Neural crest cell (in vitro differentiated cells): ENCODE measurements at regions not wholly inside any gene's neighbourhood (a gene's known extent, or its start where the extent isn't known, plus 50 kb on each side); places are given as distances from the start of the nearest gene placed in this dataset.

Experiments used
- DNase-seq: peaks from one replicate; pipeline ENCODE4 v3.0.0; 2021; ENCODE audit warnings: low read depth, mixed read lengths, low spot score
- H3K27ac Mint-ChIP-seq: one replicate; pipeline ENCODE4 v1.8.0; 2021; ENCODE audit warnings: mild to moderate bottlenecking, mixed read lengths; ENCODE audit not compliant: unreplicated experiment
- H3K27me3 Mint-ChIP-seq: 2 replicates; pipeline ENCODE4 v1.8.0; 2021; ENCODE audit warnings: low read depth, mild to moderate bottlenecking, mixed read lengths
- H3K36me3 Mint-ChIP-seq: 2 replicates; pipeline ENCODE4 v1.8.0; 2021; ENCODE audit warnings: low read depth, mild to moderate bottlenecking, mixed read lengths
- H3K4me1 Mint-ChIP-seq: 2 replicates; pipeline ENCODE4 v1.8.0; 2021; ENCODE audit warnings: mixed read lengths
- H3K4me3 Mint-ChIP-seq: one replicate; pipeline ENCODE4 v1.8.0; 2021; ENCODE audit warnings: mild to moderate bottlenecking, mixed read lengths
- H3K9me3 Mint-ChIP-seq: 2 replicates; pipeline ENCODE4 v1.8.0; 2021; ENCODE audit warnings: mixed read lengths
- TF ChIP-seq, protein P1 (sequence below): fragments of 200-600 bp; sonication (generic); conservative IDR thresholded peaks from 2 replicates; pipeline ENCODE4 v1.5.0; 2021; ENCODE audit warnings: antibody characterized with exemption, mild to moderate bottlenecking

DNA sequence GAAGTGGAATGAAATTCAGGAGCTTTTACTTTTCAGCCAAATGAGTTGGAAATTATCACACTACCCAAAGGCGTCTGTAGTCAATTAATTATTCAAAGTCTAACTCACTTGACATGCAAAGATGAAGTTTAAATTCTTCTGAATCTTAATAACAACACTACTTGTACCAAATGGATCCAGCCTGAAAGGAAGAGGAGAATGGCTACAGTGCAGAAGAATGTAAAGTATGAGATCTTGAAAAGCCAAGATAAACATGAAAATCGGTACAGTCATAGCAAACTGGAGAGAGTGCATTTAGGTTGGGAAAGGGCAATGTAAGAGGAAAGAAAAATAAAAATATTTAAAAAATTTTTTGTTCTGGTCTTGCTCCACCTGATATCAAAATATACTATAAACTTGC is 195.5 kb downstream of the SIM1 start:
- DNase-seq, result no peak
- TF ChIP-seq, protein P1, sequence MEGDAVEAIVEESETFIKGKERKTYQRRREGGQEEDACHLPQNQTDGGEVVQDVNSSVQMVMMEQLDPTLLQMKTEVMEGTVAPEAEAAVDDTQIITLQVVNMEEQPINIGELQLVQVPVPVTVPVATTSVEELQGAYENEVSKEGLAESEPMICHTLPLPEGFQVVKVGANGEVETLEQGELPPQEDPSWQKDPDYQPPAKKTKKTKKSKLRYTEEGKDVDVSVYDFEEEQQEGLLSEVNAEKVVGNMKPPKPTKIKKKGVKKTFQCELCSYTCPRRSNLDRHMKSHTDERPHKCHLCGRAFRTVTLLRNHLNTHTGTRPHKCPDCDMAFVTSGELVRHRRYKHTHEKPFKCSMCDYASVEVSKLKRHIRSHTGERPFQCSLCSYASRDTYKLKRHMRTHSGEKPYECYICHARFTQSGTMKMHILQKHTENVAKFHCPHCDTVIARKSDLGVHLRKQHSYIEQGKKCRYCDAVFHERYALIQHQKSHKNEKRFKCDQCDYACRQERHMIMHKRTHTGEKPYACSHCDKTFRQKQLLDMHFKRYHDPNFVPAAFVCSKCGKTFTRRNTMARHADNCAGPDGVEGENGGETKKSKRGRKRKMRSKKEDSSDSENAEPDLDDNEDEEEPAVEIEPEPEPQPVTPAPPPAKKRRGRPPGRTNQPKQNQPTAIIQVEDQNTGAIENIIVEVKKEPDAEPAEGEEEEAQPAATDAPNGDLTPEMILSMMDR, result no peak
- Mint-ChIP-seq H3K4me1 (no peaks in the 10 kb centered on the region), H3K9me3 (no peaks in the 10 kb centered on the region), H3K27me3 (peaks cover 6% of the 10 kb centered on the region), H3K4me3 (no peak overlapping the region), H3K36me3 (no peaks in the 10 kb centered on the region), H3K27ac (no peak overlapping the region)

GRCh38 chr6:100268326-100268725 is 196.4 kb downstream of the SIM1 start:
- no peak overlapping the region for H3K27ac Mint-ChIP-seq

GRCh38 chr6:100267721-100268123 is 197.0 kb downstream of the SIM1 start:
- Mint-ChIP-seq H3K4me3 (no peak overlapping the region), H3K36me3 (no peaks in the 10 kb centered on the region), H3K27me3 (peaks cover 6% of the 10 kb centered on the region), H3K27ac (no peak overlapping the region), H3K4me1 (no peaks in the 10 kb centered on the region), H3K9me3 (no peaks in the 10 kb centered on the region)
- TF ChIP-seq, protein P1, result no peak
- DNase-seq, result no peak

More at GRCh38 chr6:100268326-100268725, 196.4 kb downstream of the SIM1 start:
- DNase-seq, result no peak
- Mint-ChIP-seq H3K27me3 (peaks cover 6% of the 10 kb centered on the region), H3K4me3 (no peak overlapping the region), H3K36me3 (no peaks in the 10 kb centered on the region), H3K4me1 (no peaks in the 10 kb centered on the region), H3K9me3 (no peaks in the 10 kb centered on the region)
- TF ChIP-seq, protein P1, result no peak

DNA sequence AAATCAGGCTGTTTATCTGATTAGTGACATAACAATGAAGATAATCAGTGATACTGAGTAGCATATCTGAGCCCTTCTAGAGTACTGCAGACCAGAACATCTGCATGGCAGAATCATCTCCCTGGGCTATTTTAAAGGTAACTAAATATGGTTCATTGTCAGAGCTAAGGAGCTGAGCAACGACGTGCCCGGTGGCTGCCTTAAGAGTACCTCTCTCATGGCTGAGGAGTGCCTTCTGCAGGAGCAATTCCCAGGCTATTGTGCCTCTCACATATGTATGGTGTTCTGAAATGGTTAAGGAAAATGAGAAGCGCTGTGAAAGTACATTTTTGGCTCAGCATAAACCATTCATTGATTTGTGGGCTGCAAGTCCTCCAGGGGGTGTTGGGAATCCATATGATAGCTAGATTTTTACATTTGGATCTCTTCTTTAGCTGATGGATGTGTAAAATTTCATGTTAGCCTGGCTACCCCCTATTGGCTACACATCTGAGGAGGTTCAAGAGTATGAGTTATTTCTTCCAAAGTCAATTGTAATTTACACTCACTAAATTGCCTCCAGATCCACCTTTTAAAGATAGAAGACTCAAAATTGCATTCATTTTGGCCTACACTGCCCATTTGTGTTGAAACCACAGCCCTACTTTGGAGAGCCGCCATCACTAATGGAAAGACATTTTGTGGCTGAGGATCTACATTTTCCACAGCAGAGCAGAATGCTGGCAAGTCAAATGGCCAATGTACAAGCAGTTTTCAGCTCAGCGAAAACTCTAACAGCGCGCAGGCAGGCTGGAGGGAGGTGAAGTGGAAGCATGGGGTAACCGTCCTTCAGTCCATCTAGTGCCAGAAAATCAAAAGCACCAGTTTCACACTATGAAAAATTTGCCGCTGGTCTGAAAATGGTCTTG is 198.0 kb downstream of the SIM1 start:
- Mint-ChIP-seq H3K9me3 (no peaks in the 10 kb centered on the region), H3K4me3 (no peak overlapping the region), H3K27me3 (peaks cover 6% of the 10 kb centered on the region), H3K27ac (no peak overlapping the region), H3K36me3 (no peaks in the 10 kb centered on the region), H3K4me1 (no peaks in the 10 kb centered on the region)
- no peak for DNase-seq
- TF ChIP-seq, protein P1, result no peak

GRCh38 chr6:100262086-100262485 is 202.6 kb downstream of the SIM1 start:
- peaks cover 8% of the 10 kb centered on the region for H3K4me1 Mint-ChIP-seq
- TF ChIP-seq, protein P1, result no peak
- no peak for DNase-seq
- H3K4me3 Mint-ChIP-seq, result no peak overlapping the region
- no peaks in the 10 kb centered on the region for H3K36me3 Mint-ChIP-seq
- no peak overlapping the region for H3K27ac Mint-ChIP-seq
- H3K9me3 Mint-ChIP-seq, result no peaks in the 10 kb centered on the region
- H3K27me3 Mint-ChIP-seq, result peaks cover 3% of the 10 kb centered on the region
